Liver (tissue), 8 donors: ENCODE measurements at regions not wholly inside any gene's neighbourhood (a gene's known extent, or its start where the extent isn't known, plus 50 kb on each side); places are given as distances from the start of the nearest gene placed in this dataset.

Source experiments
- DNase-seq: peaks from one replicate; pipeline ENCODE4 v3.0.0-alpha.2; 2017; ENCODE audit warnings: low spot score
- H3K27ac ChIP-seq, 2 donors: one replicate each; pipeline ENCODE4 v1.7.0; 2013; ENCODE audit warnings: inconsistent platforms in 2 of 2, low read length in 2 of 2, control low read depth in 1 of 2, low read depth in 1 of 2, mild to moderate bottlenecking in 1 of 2
- H3K27me3 ChIP-seq, 4 donors: one replicate each; pipeline versions ENCODE4 v1.6.1 to v1.7.0; 2013; ENCODE audit warnings: low read length in 3 of 4, inconsistent platforms in 1 of 4, mild to moderate bottlenecking in 1 of 4, moderate library complexity in 1 of 4; ENCODE audit not compliant: control insufficient read depth in 4 of 4, insufficient read depth in 4 of 4
- H3K36me3 ChIP-seq, 4 donors: one replicate each; pipeline versions ENCODE4 v1.6.1 to v1.7.0; 2013; ENCODE audit warnings: low read length in 3 of 4, mild to moderate bottlenecking in 3 of 4, low read depth in 1 of 4, moderate library complexity in 1 of 4; ENCODE audit not compliant: control insufficient read depth in 4 of 4, insufficient read depth in 3 of 4
- H3K4me1 ChIP-seq, 4 donors: one replicate each; pipeline versions ENCODE4 v1.6.1 to v1.7.0; 2013; ENCODE audit warnings: low read length in 3 of 4, mild to moderate bottlenecking in 3 of 4, moderate library complexity in 1 of 4; ENCODE audit not compliant: control insufficient read depth in 4 of 4, insufficient read depth in 4 of 4
- H3K4me3 ChIP-seq, 3 donors: one replicate each; pipeline versions ENCODE4 v1.6.1 to v1.7.0; 2013; ENCODE audit warnings: low read length in 3 of 3, control low read depth in 1 of 3, low read depth in 1 of 3, mild to moderate bottlenecking in 1 of 3
- H3K9ac ChIP-seq, 2 donors: one replicate each; pipeline ENCODE4 v1.7.0; 2013; ENCODE audit warnings: low read length in 2 of 2, mild to moderate bottlenecking in 2 of 2, moderate library complexity in 2 of 2, control low read depth in 1 of 2, low read depth in 1 of 2
- H3K9me3 ChIP-seq, 4 donors: one replicate each; pipeline versions ENCODE4 v1.6.1 to v1.7.0; 2013; ENCODE audit warnings: low read length in 3 of 4; ENCODE audit not compliant: control insufficient read depth in 4 of 4
- ATF3 ChIP-seq: IDR thresholded peaks from 2 replicates; pipeline ENCODE4 v1.6.1; 2016; ENCODE audit warnings: antibody characterized with exemption
- CTCF ChIP-seq: fragments of 150-350 bp; IDR thresholded peaks from 2 replicates; pipeline ENCODE4 v1.5.1; 2017; ENCODE audit warnings: improper control_type of control experiment, low read depth, low read length; ENCODE audit not compliant: missing input control
- EGR1 ChIP-seq, 2 donors: IDR thresholded peaks; 2 replicates each; pipeline ENCODE4 v1.6.1; 2016 to 2018; ENCODE audit warnings: antibody characterized with exemption in 2 of 2, low read depth in 2 of 2
- FOXA1 ChIP-seq: IDR thresholded peaks from 2 replicates; pipeline ENCODE4 v1.6.1; 2016; ENCODE audit warnings: antibody characterized with exemption
- FOXA2 ChIP-seq: IDR thresholded peaks from 2 replicates; pipeline ENCODE4 v1.6.1; 2016; ENCODE audit warnings: antibody characterized with exemption
- GABPA ChIP-seq, 2 donors: IDR thresholded peaks in 1 of 2; conservative IDR thresholded peaks in 1 of 2; 2 replicates each; pipeline ENCODE4 v1.6.1; 2016; ENCODE audit warnings: antibody characterized with exemption in 2 of 2, mild to moderate bottlenecking in 1 of 2, moderate library complexity in 1 of 2
- HNF4A ChIP-seq, 2 donors: conservative IDR thresholded peaks; 2 replicates each; pipeline ENCODE4 v1.6.1; 2016; ENCODE audit warnings: antibody characterized with exemption in 2 of 2, mild to moderate bottlenecking in 2 of 2
- HNF4G ChIP-seq: IDR thresholded peaks from 2 replicates; pipeline ENCODE4 v1.6.1; 2016; ENCODE audit warnings: antibody characterized with exemption
- JUND ChIP-seq, 2 donors: IDR thresholded peaks; 2 replicates each; pipeline ENCODE4 v1.6.1; 2016; ENCODE audit warnings: antibody characterized with exemption in 2 of 2
- MAX ChIP-seq: IDR thresholded peaks from 2 replicates; pipeline ENCODE4 v1.6.1; 2016; ENCODE audit warnings: antibody characterized with exemption
- NR2F2 ChIP-seq: IDR thresholded peaks from 2 replicates; pipeline ENCODE4 v1.6.1; 2016; ENCODE audit warnings: antibody characterized with exemption
- RAD21 ChIP-seq, 2 donors: IDR thresholded peaks; 2 replicates each; pipeline ENCODE4 v1.6.1; 2016; ENCODE audit warnings: antibody characterized with exemption in 2 of 2, mild to moderate bottlenecking in 2 of 2
- REST ChIP-seq: IDR thresholded peaks from 2 replicates; pipeline ENCODE4 v1.6.1; 2016; ENCODE audit warnings: antibody characterized with exemption, mild to moderate bottlenecking
- RXRA ChIP-seq, 2 donors: IDR thresholded peaks; 2 replicates each; pipeline ENCODE4 v1.6.1; 2017 to 2018; ENCODE audit warnings: antibody characterized with exemption in 2 of 2, mild to moderate bottlenecking in 1 of 2
- SP1 ChIP-seq: IDR thresholded peaks from 2 replicates; pipeline ENCODE4 v1.6.1; 2018; ENCODE audit warnings: antibody characterized with exemption, mild to moderate bottlenecking
- TAF1 ChIP-seq: conservative IDR thresholded peaks from 2 replicates; pipeline ENCODE4 v1.6.1; 2016; ENCODE audit warnings: antibody characterized with exemption, mild to moderate bottlenecking
- YY1 ChIP-seq: IDR thresholded peaks from 2 replicates; pipeline ENCODE4 v1.6.1; 2016; ENCODE audit warnings: antibody characterized with exemption, mild to moderate bottlenecking
- ZBTB33 ChIP-seq: IDR thresholded peaks from 2 replicates; pipeline ENCODE4 v1.6.1; 2016; ENCODE audit warnings: antibody characterized with exemption
- WGBS: extraction: QIAGEN DNeasy Blood & Tissue Kit; methylation state at CpG from one replicate; pipeline ENCODE4 v1.1.7; 2013; 5-methylcytosine and 5-hydroxymethylcytosine counted together
- donor health status: healthy.
- donor health status: healthy.
- donor health status: healthy.
- donor health status: healthy.
- donor health status: healthy.

GRCh38 chr10:16231176-16231575 lies 205.6 kb upstream of the PTER start (continued):
- TF ChIP-seq ZBTB33 (no peak), HNF4A (conservative IDR thresholded peaks at IDR 0.05) (no peak), HNF4G (no peak), YY1 (no peak), ATF3 (no peak), NR2F2 (no peak), FOXA1 (no peak), RAD21 (IDR thresholded peaks at IDR 0.05) (no peak)

- TF ChIP-seq RAD21 (IDR thresholded peaks at IDR 0.05) (no peak), EGR1 (IDR thresholded peaks at IDR 0.05; ENCODE audit: low read depth in 2 of 2) (no peak), FOXA1 (no peak), MAX (no peak), JUND (IDR thresholded peaks at IDR 0.05) (no peak), HNF4G (no peak), YY1 (no peak), CTCF (no peak), REST (no peak), FOXA2 (no peak), HNF4A (conservative IDR thresholded peaks at IDR 0.05) (no peak), ATF3 (no peak), ZBTB33 (no peak), TAF1 (no peak), NR2F2 (no peak), RXRA (IDR thresholded peaks at IDR 0.05) (no peak), GABPA (IDR thresholded peaks at IDR 0.05 in 1 of 2, conservative IDR thresholded peaks at IDR 0.05 in 1 of 2) (no peak), SP1 (no peak)
- DNase-seq = no peak
- H3K4me3 ChIP-seq = no peak overlapping the region
- no peaks in the 10 kb centered on the region for H3K36me3 ChIP-seq
- no peaks in the 10 kb centered on the region for H3K4me1 ChIP-seq
- 68% methylated on average over 11 of the region's 11 CpGs for WGBS
- no peak overlapping the region for H3K9ac ChIP-seq
- H3K27ac ChIP-seq = no peak overlapping the region
- no peaks in the 10 kb centered on the region for H3K27me3 ChIP-seq
- H3K9me3 ChIP-seq = peaks cover 0 to 2% (median 0%) of the 10 kb centered on the region in 4 donors
Measured at GRCh38 chr10:16231734-16232435, 204.9 kb upstream of the PTER start.
